SH-SY5Y (cell line): ENCODE measurements at regions not wholly inside any gene's neighbourhood (a gene's known extent, or its start where the extent isn't known, plus 50 kb on each side); places are given as distances from the start of the nearest gene placed in this dataset.

Source experiments
- GATA2 ChIP-seq: IDR thresholded peaks from 2 replicates; pipeline ENCODE4 v1.6.1; 2011; ENCODE audit warnings: mild to moderate bottlenecking, low read depth, low read length
- GATA3 ChIP-seq: IDR thresholded peaks from 2 replicates; pipeline ENCODE4 v1.6.1; 2011; ENCODE audit warnings: low read depth, mild to moderate bottlenecking, low read length, moderate library complexity

DNA sequence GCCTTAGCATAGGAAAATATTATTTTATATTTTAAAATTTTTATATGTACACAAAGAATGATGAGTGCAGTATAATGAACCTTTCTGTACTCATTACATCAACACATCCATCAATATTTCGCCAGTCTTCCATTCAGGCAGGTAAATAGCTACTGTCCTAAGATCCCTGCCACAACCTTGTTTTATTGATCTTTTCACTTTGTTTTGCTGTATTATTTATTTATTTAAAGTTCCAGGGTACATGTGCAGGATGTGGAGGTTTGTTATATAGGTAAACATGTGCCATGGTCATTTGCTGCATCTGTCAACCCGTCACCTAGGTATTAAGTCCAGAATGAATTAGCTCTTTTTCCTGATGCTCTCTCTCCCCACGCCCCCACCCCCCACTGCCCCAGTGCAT, 64.6 kb downstream of the INHBB start:
- TF ChIP-seq GATA3 (no peak), GATA2 (no peak)
